NCI-H1694 treated with DMSO at 0.1 percent for 48 hours (cell line): ENCODE measurements at regions not wholly inside any gene's neighbourhood (a gene's known extent, or its start where the extent isn't known, plus 50 kb on each side); places are given as distances from the start of the nearest gene placed in this dataset.

Source experiments
- DNase-seq: peaks from one replicate; lab custom pipeline; 2025; lab: John Stamatoyannopoulos, UW

- DNase-seq = no peak
Observed at GRCh38 chr18:38318416-38318815, 752.8 kb upstream of the CELF4 start.

- no peak for DNase-seq
Observed at GRCh38 chr18:38313831-38314230, 748.2 kb upstream of the CELF4 start.

GRCh38 chr18:38312532-38312931 lies 746.9 kb upstream of the CELF4 start:
- DNase-seq = no peak

GRCh38 chr18:38310936-38311335 lies 745.3 kb upstream of the CELF4 start:
- DNase-seq = no peak

GRCh38 chr18:38307914-38308313 lies 742.3 kb upstream of the CELF4 start:
- DNase-seq = no peak

GRCh38 chr18:38305961-38306360 lies 740.4 kb upstream of the CELF4 start:
- no peak for DNase-seq

GRCh38 chr18:38301621-38302020 lies 736.0 kb upstream of the CELF4 start:
- no peak for DNase-seq

- DNase-seq = peak; percentile 55
Observed at GRCh38 chr18:38297910-38298309, 732.3 kb upstream of the CELF4 start.

GRCh38 chr18:38290229-38290628 lies 724.6 kb upstream of the CELF4 start:
- DNase-seq = no peak

- no peak for DNase-seq
Observed at GRCh38 chr18:38284972-38285371, 719.4 kb upstream of the CELF4 start.

- DNase-seq = no peak
Observed at GRCh38 chr18:38263066-38263465, 697.5 kb upstream of the CELF4 start.

- DNase-seq = no peak
Observed at GRCh38 chr18:38262661-38263060, 697.1 kb upstream of the CELF4 start.

- no peak for DNase-seq
Observed at GRCh38 chr18:38257661-38258060, 692.1 kb upstream of the CELF4 start.

GRCh38 chr18:38256366-38256765 lies 690.8 kb upstream of the CELF4 start:
- DNase-seq = no peak

- DNase-seq = no peak
Observed at GRCh38 chr18:38250971-38251370, 685.4 kb upstream of the CELF4 start.

GRCh38 chr18:38244480-38244879 lies 678.9 kb upstream of the CELF4 start:
- DNase-seq = no peak

GRCh38 chr18:38243291-38243690 lies 677.7 kb upstream of the CELF4 start:
- DNase-seq = no peak

GRCh38 chr18:38241736-38242135 lies 676.1 kb upstream of the CELF4 start:
- DNase-seq = no peak

- no peak for DNase-seq
Observed at GRCh38 chr18:38241216-38241615, 675.6 kb upstream of the CELF4 start.

GRCh38 chr18:38239606-38240005 lies 674.0 kb upstream of the CELF4 start:
- no peak for DNase-seq

- DNase-seq = no peak
Observed at GRCh38 chr18:38237796-38238195, 672.2 kb upstream of the CELF4 start.

GRCh38 chr18:38221476-38222100 lies 656.0 kb upstream of the CELF4 start:
- no peak for DNase-seq

GRCh38 chr18:38198956-38199355 lies 633.4 kb upstream of the CELF4 start:
- DNase-seq = no peak

GRCh38 chr18:38198526-38198925 lies 632.9 kb upstream of the CELF4 start:
- DNase-seq = no peak

- no peak for DNase-seq
Observed at GRCh38 chr18:38186491-38186890, 620.9 kb upstream of the CELF4 start.
